Activated CD4-positive, CD25-positive, alpha-beta regulatory T cell (primary cell): ENCODE measurements at regions not wholly inside any gene's neighbourhood (a gene's known extent, or its start where the extent isn't known, plus 50 kb on each side); places are given as distances from the start of the nearest gene placed in this dataset.
"Not testable (repeated sequence)": the region's sequence is repeated elsewhere in the genome, so short reads cannot be mapped to it uniquely, and the experiment has no call there.

ENCODE experiments used
- DNase-seq, 4 experiments: peaks; one replicate each; lab custom pipeline; 2025; lab: John Stamatoyannopoulos, UW

- DNase-seq: no peak
These were observed 52.0 kb upstream of the FYN start for GRCh38 chr6:111925296-111925695.

- DNase-seq: no peak
These were observed 53.6 kb upstream of the FYN start for GRCh38 chr6:111926731-111927302.

GRCh38 chr6:111927321-111927720 is 54.1 kb upstream of the FYN start:
- DNase-seq: no peak

GRCh38 chr6:111928139-111928538 is 54.9 kb upstream of the FYN start:
- DNase-seq: no peak

DNA sequence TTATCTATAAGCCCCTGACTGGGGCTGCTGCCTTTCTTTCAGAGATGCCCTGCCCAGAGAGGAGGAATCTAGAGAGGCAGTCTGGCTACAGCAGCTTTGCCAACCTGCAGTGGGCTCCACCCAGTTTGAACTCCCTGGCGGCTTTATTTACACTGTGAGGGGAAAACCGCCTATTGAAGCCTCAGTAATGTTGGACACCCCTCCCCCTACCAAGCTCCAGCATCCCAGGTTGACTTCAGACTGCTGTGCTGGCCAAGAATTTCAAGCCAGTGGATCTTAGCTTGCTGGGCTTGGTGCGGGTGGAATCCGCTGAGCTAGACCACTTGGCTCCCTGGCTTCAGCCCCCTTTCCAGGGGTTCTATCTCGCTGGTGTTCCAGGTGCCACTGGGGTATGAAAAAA is 61.4 kb upstream of the FYN start:
- DNase-seq: not testable (repeated sequence)

GRCh38 chr6:111936718-111937117 is 63.5 kb upstream of the FYN start:
- no peak for DNase-seq

DNA sequence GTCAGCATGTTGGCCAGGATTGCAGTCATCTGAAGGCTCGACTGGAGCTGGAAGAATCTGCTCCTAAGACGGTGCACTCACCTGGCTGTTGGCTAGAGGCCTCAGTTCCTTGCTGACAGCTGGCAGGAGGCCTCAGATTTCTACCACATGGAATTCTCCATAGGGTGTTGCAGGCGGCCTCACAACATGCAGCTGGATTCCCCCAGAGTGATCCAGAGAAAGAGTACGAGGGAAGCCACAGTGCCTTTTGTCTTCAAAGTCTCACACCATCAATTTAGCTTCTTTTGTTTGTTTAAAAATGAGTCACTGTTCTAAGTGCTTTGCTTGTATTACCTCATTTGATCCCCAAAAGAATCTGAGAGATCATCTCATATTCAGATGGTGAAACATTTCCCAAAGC is 65.5 kb upstream of the FYN start:
- no peak for DNase-seq

DNA sequence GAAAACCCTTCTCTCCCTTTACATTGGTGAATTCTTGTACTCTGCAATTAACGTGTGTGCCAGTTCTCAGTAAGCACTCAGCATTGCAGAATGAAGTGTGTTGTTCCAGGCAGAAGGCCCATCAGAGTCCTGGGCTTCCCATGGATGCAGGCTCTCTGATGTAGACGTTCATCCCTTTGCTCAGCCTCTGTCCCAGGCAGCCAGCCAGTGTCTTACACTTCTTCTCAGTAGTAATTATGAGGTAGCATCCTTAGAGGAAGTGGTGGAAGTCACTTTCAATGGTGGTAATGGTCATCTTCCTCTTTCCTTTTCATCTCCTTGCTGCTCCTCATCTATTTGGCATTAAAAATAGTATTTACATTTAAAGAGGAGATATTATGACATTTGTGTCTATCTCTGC is 66.7 kb upstream of the FYN start:
- no peak for DNase-seq

DNA sequence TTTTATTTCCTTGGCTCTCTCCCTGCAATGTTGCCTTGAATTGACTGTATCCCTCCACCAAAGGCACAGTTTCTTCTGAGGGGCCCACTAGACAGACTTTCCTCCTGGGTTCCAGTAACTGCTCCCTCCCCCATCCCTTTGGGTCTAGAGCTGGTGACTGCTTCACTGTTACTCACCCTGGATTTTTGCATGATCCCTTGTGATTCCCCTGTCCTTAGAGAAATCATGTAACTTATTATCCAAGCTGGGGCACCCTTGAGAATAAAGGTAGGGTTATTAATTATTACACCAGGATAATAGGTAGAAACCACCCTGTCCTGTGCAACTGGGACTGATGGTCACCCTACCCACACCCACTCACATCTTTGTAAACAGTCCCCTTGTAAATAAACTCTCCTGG is 67.5 kb upstream of the FYN start:
- DNase-seq: no peak

GRCh38 chr6:111941686-111942330 is 68.6 kb upstream of the FYN start:
- DNase-seq: no peak

DNA sequence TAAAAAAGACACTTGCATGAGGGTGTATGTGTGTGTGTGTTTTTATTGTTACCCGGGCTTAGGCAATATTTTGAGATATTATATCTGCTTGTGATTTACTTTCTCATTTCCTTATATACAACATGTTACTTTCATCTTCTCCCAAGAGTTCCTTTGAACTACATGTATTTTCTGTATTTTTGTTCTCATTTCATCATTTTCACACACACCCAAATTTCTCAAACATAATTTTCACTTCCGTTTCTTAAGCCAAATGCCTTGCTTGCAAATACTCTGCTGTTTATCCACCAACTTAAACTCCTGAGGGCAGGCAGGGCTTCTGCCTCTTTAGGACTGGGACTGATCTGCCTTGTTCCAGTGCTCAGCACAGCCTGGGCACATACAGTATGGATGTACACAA is 69.3 kb upstream of the FYN start:
- no peak for DNase-seq

DNA sequence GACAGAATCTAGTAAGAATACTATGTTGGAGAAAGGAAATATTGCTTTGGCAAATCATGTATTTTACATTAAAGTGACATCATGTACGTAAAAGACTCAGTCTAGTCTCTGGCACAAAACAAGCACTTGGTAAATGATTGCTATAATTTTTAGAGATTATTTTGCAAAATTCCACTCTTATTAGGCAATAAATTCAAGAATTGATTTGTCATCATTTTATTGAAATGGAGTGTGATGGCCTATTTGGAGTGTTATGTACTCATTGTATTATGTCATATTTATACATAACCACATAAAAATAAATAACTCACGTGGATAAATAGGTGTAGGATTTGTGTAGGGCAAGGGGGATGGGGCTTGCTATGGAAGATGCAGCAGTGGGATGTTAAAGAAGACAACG is 70.0 kb upstream of the FYN start:
- DNase-seq: no peak

GRCh38 chr6:111943726-111944125 is 70.5 kb upstream of the FYN start:
- DNase-seq: no peak

DNA sequence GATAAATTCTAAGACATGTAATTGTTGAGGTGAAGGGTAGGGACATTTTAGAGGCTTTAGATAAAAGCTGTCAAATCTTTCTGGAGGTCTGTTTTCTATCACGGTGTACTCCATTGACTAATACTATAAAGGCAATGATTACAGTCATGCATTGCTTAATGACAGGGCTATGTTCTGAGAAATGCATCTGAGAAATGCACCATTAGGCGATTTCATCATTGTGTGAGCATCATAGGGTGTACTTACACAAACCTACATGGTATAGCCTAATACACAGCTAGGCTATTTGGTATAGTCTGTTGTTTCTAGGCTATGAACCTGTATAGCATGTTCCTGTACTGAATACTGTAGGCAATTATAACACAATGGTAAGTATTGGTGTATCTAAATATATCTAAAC is 71.3 kb upstream of the FYN start:
- no peak for DNase-seq

DNA sequence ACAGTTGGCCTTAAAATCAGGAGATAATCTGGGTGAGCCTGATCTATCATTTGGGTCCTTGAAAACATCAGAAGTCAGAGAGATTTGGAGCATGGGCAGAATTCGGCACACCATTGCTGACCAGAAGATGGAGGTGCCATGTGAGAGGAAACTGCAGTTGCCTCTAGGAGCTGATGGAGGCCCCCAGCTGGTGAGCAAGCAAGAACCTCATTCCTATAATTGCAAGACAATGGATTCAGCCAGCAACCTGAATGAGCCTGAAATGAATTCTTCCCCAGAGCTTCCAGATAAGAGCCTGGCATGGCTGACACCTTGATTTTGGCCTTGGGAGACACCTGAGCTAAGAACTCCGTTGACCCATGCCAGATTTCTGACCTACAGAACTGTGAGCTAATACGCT is 76.3 kb upstream of the FYN start:
- no peak for DNase-seq

DNA sequence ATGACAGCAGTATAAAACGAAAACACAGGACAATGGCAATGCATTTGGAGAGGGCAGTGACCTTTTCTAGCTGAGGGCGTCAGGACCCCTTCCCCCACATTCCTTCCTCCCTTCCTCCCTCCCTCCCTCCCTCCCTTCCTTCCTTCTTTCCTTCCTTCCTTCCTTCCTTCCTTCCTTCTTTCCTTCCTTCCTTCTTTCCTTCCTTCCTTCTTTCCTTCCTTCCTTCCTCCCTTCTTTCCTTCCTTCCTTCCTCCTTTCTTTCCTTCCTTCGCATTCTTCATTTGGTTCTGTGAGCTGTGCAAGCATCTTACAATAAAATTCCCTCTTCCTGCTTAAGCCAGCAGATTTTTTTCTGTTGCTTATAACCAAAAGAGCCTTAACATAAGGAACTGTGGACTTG is 76.7 kb upstream of the FYN start:
- DNase-seq: not testable (repeated sequence)

DNA sequence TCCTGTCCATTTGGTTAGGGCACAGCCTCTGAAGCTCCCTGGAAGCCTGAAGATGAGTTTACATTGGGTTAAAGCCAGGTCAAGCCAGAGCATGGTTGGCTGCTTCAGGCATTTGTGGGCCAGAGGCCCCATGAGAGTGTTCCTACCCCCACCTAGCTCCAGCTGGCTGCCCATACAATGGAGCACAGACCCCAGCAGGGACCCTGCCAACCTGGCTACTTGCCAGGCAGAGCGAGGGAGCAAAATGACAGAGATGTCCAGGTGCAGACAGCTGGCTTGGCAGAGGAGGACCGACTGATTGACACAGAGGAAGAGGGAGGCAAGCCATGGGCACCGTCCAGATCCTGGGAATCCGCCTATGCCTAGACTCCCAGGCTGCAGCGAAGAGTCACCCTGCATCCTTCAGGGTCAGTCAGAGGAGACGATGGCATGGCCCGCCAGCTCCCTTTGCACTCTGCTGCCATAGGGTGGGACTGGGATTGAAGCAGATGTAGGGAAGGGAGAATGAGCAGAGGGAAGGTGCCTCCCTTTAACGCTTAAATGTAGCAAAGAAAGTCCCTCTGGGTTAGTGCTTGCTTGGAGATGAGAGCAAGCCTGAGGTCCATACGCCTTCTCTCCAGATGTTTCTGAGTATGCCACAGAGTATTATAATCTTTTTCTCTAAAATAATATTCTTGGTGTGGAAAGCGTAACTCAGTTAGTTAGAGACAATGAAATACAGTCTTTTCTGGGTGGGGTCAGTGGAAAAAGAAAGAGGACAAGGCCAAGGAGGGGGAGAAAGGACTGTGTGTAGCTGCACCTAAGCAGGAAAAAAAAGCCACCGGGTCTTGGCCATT is 77.6 kb upstream of the FYN start:
- DNase-seq: no peak

GRCh38 chr6:111951497-111952085 is 78.3 kb upstream of the FYN start:
- no peak for DNase-seq

- DNase-seq: no peak
These were observed 79.0 kb upstream of the FYN start for GRCh38 chr6:111952274-111952673.

DNA sequence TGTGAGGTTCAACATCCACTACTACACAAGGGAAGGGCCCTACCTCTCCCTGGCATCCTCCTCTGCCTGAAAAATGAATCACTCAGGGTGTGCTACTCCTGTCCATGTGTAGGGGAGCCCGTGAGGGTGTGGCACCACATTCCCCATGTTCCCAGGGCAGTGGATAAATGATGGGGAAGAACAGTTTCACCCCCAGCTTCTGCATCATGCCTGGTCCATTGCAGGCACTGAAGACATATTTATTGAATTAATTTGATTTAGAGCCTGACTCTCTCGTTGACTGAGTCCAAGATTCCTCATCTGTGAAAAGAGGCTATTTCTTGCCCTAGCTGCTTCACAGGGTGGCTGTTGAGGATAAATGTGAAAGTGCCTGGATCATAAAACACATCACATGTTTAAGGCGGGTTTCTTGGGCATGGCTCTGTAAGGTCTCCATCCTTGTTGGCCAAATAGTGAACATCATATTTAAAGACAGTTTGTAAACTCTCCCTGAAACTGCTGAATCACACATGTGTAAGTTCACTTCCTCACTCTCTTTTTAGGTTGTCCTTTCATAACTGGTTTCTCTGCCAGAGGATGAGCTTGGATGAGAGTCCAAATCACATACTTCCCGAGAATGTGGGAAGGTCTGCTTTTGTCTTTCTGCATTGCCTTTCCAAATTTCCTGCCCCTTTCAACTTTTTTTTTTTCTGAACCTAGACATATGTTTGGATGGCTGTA is 79.7 kb upstream of the FYN start:
- DNase-seq: no peak

- no peak for DNase-seq
These were observed 82.8 kb upstream of the FYN start for GRCh38 chr6:111956098-111956497.

- no peak for DNase-seq
These were observed 84.5 kb upstream of the FYN start for GRCh38 chr6:111957623-111958315.
